HEK293T (cell line): ENCODE measurements at regions not wholly inside any gene's neighbourhood (a gene's known extent, or its start where the extent isn't known, plus 50 kb on each side); places are given as distances from the start of the nearest gene placed in this dataset.

Source experiments
- ARNT ChIP-seq: fragments of 450-650 bp; IDR thresholded peaks from 2 replicates; pipeline ENCODE4 v1.6.1; 2017; ENCODE audit warnings: mild to moderate bottlenecking
- BHLHE40 ChIP-seq: fragments of 450-650 bp; IDR thresholded peaks from 2 replicates; pipeline ENCODE4 v1.6.1; 2016; ENCODE audit warnings: mild to moderate bottlenecking, moderate library complexity, borderline replicate concordance
- ELF4 ChIP-seq: fragments of 450-650 bp; IDR thresholded peaks from 2 replicates; pipeline ENCODE4 v1.6.1; 2017; ENCODE audit warnings: antibody characterized with exemption
- FOXM1 ChIP-seq: fragments of 450-650 bp; IDR thresholded peaks from 2 replicates; pipeline ENCODE4 v1.6.1; 2017; ENCODE audit warnings: mild to moderate bottlenecking, borderline replicate concordance
- LEF1 ChIP-seq: fragments of 450-650 bp; IDR thresholded peaks from 2 replicates; pipeline ENCODE4 v1.6.1; 2017; ENCODE audit warnings: mild to moderate bottlenecking, borderline replicate concordance
- SUZ12 ChIP-seq: fragments of 450-650 bp; IDR thresholded peaks from 2 replicates; pipeline ENCODE4 v1.6.1; 2016; ENCODE audit warnings: mild to moderate bottlenecking
- TF ChIP-seq, protein P1 (sequence below): fragments of 450-650 bp; IDR thresholded peaks from 2 replicates; pipeline ENCODE4 v1.6.1; 2016

DNA sequence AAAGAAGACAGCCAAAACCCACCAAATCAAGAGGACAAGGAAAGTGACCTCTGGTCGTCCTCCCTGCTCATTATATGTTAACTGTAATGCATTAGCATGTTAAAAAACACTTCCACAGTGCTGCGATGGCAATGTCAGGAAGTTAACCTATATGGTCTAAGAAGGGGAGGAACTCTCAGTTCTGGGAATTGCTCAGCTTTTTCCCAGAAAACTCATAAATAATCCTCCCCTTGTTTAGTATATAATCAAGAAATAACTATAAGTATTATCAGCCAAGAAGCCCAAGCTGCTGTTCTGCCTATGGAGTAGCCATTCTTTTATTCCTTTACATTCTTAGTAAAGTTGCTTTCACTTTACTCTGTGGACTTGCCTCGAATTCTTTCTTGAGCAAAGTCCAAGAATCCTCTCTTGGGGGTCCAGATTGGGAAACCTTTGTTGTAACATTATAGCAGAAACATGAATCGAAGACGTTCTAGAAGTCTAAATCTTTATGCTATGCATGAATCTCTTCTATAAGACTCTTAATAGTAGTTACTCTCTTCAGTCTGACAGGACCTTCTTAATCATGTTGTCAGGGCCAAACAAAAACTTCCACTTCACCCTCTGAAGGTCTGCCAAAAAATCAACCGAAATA is 110.0 kb upstream of the VANGL1 start:
- TF ChIP-seq ELF4, result no peak
- no peak for TF ChIP-seq SUZ12
- TF ChIP-seq BHLHE40, result no peak
- TF ChIP-seq LEF1, result no peak
- TF ChIP-seq ARNT, result no peak
- no peak for TF ChIP-seq FOXM1
- TF ChIP-seq, protein P1, sequence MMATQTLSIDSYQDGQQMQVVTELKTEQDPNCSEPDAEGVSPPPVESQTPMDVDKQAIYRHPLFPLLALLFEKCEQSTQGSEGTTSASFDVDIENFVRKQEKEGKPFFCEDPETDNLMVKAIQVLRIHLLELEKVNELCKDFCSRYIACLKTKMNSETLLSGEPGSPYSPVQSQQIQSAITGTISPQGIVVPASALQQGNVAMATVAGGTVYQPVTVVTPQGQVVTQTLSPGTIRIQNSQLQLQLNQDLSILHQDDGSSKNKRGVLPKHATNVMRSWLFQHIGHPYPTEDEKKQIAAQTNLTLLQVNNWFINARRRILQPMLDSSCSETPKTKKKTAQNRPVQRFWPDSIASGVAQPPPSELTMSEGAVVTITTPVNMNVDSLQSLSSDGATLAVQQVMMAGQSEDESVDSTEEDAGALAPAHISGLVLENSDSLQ, result no peak
